Esophagus muscularis mucosa (tissue), 3 donors: ENCODE measurements at regions not wholly inside any gene's neighbourhood (a gene's known extent, or its start where the extent isn't known, plus 50 kb on each side); places are given as distances from the start of the nearest gene placed in this dataset.

ENCODE experiments used
- CTCF ChIP-seq, 3 experiments: fragments of 200-600 bp in 2 of 3; fragments of 450-650 bp in 1 of 3; sonication (generic) in 2 of 3; IDR thresholded peaks; one replicate each; pipeline ENCODE4 v1.5.1; 2017 to 2019; ENCODE audit warnings: antibody characterized with exemption in 3 of 3, mild to moderate bottlenecking in 2 of 3, moderate library complexity in 1 of 3
- POLR2A ChIP-seq: fragments of 450-650 bp; IDR thresholded peaks from one replicate; pipeline ENCODE4 v1.6.1; 2017; ENCODE audit warnings: antibody characterized with exemption, moderate library complexity, mild to moderate bottlenecking, low read depth

GRCh38 chr2:117335967-117336366 lies 478.5 kb upstream of the DDX18 start:
- TF ChIP-seq POLR2A (no peak), CTCF (IDR thresholded peaks at IDR 0.05) (no peak)
